Thoracic aorta (tissue), 2 donors: ENCODE measurements at regions not wholly inside any gene's neighbourhood (a gene's known extent, or its start where the extent isn't known, plus 50 kb on each side); places are given as distances from the start of the nearest gene placed in this dataset.

Source experiments
- ATAC-seq: fragments of 150-250 bp; one replicate; pipeline ENCODE4 v1.8.0; 2017; ENCODE audit warnings: low read depth; ENCODE audit not compliant: insufficient number of reproducible peaks, low FRiP score
- DNase-seq: peaks from one replicate; pipeline ENCODE4 v3.0.0-alpha.2; 2020; ENCODE audit warnings: low spot score
- H3K27ac ChIP-seq, 2 donors: fragments of 200-600 bp; sonication (generic); 1 replicate in 1 of 2; 2 replicates in 1 of 2; pipeline ENCODE4 v1.5.1; 2016; ENCODE audit warnings: mild to moderate bottlenecking in 2 of 2, moderate library complexity in 2 of 2
- H3K27me3 ChIP-seq: fragments of 200-600 bp; sonication (generic); replicated peaks from 2 replicates; pipeline ENCODE4 v1.6.0; 2016; ENCODE audit warnings: mild to moderate bottlenecking; ENCODE audit not compliant: insufficient read depth
- H3K36me3 ChIP-seq: fragments of 200-600 bp; sonication (generic); one replicate; pipeline ENCODE4 v1.5.1; 2016
- H3K4me1 ChIP-seq, 2 donors: fragments of 200-600 bp; sonication (generic); 1 replicate in 1 of 2; 2 replicates in 1 of 2; pipeline versions ENCODE4 v1.5.1 to v1.6.0; 2016; ENCODE audit warnings: low read depth in 2 of 2, mild to moderate bottlenecking in 1 of 2; ENCODE audit not compliant: control insufficient read depth in 1 of 2
- H3K4me3 ChIP-seq: fragments of 200-600 bp; sonication (generic); 2 replicates; pipeline ENCODE4 v1.5.1; 2016; ENCODE audit warnings: mild to moderate bottlenecking
- H3K9me3 ChIP-seq: fragments of 200-600 bp; sonication (generic); 2 replicates; pipeline ENCODE4 v1.5.1; 2016
- TF ChIP-seq, protein P1 (sequence below): fragments of 200-600 bp; sonication (generic); IDR thresholded peaks from one replicate; pipeline ENCODE4 v1.5.1; 2019; ENCODE audit warnings: antibody characterized with exemption

DNA sequence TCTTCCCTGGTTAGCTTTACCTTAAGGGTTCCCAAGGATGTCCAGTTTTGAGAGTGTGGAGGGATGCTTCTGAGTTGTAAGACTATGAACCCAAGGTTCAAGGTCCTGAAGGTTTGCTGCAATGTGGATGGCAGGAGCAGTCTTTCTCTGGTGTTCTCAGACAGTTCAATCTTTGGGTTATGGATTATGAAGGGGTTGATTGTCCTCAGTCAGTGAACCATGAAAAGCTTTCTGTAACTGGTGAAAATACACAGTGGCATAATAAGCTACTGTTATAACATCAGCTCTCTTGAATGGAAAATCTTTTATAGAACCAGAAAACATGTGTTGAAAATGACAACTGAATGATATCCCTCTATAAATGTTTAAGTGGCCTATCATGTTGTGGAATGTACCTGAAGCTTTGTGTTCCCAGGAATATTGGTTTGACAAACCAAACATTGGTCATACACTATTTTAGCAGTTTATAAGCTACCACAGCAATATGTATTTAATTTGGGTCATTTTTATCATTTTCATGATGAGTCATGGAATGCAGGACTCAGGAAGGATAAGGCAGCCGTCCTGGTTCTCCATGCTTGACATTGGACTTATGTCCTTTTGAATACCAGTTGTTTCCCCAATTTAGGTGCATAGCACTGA lies 1041.8 kb upstream of the ARRDC3 start:
- H3K4me3 ChIP-seq = no peak overlapping the region
- TF ChIP-seq, protein P1, sequence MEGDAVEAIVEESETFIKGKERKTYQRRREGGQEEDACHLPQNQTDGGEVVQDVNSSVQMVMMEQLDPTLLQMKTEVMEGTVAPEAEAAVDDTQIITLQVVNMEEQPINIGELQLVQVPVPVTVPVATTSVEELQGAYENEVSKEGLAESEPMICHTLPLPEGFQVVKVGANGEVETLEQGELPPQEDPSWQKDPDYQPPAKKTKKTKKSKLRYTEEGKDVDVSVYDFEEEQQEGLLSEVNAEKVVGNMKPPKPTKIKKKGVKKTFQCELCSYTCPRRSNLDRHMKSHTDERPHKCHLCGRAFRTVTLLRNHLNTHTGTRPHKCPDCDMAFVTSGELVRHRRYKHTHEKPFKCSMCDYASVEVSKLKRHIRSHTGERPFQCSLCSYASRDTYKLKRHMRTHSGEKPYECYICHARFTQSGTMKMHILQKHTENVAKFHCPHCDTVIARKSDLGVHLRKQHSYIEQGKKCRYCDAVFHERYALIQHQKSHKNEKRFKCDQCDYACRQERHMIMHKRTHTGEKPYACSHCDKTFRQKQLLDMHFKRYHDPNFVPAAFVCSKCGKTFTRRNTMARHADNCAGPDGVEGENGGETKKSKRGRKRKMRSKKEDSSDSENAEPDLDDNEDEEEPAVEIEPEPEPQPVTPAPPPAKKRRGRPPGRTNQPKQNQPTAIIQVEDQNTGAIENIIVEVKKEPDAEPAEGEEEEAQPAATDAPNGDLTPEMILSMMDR = no peak
- no peak for DNase-seq
- H3K27ac ChIP-seq = no peak overlapping the region
- no peaks in the 10 kb centered on the region for H3K27me3 ChIP-seq
- H3K4me1 ChIP-seq = no peaks in the 10 kb centered on the region
- no peak for ATAC-seq
- no peaks in the 10 kb centered on the region for H3K36me3 ChIP-seq
- H3K9me3 ChIP-seq = no peaks in the 10 kb centered on the region

- Histone ChIP-seq H3K36me3 (no peaks in the 10 kb centered on the region), H3K4me3 (no peak overlapping the region), H3K9me3 (no peaks in the 10 kb centered on the region), H3K27me3 (no peaks in the 10 kb centered on the region), H3K4me1 (no peaks in the 10 kb centered on the region), H3K27ac (no peak overlapping the region)
- ATAC-seq (no peak), DNase-seq (no peak)
- TF ChIP-seq, protein P1 = no peak
Observed at GRCh38 chr5:92421942-92422341, 1038.8 kb upstream of the ARRDC3 start.

GRCh38 chr5:92421196-92421595 lies 1038.1 kb upstream of the ARRDC3 start:
- no peak for DNase-seq
- ATAC-seq = no peak

DNA sequence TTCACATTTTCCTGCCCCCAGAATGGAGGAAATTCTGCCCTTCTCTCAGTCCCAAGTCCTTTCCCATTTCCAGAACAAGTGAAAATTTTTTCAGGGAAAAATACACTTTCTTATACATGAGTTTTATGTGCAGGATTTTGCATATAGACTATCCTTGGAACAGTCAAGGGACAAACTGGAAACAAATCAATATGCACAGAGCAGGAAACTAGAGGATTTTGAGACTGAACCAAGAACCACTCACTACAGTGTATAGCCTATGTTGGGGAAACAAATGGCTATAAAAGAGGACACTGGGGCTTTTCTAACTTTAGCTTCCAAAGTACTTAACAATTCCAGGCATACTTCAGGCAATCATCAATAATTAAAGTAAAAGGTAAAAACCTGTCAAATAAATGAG lies 1036.1 kb upstream of the ARRDC3 start:
- ATAC-seq = no peak
- Histone ChIP-seq H3K27ac (no peak overlapping the region), H3K9me3 (no peaks in the 10 kb centered on the region), H3K4me3 (no peak overlapping the region), H3K4me1 (no peaks in the 10 kb centered on the region), H3K36me3 (no peaks in the 10 kb centered on the region), H3K27me3 (no peaks in the 10 kb centered on the region)
- DNase-seq = no peak
- TF ChIP-seq, protein P1 = no peak

More at GRCh38 chr5:92421196-92421595, 1038.1 kb upstream of the ARRDC3 start:
- Histone ChIP-seq H3K36me3 (no peaks in the 10 kb centered on the region), H3K27ac (no peak overlapping the region), H3K9me3 (no peaks in the 10 kb centered on the region), H3K27me3 (no peaks in the 10 kb centered on the region), H3K4me1 (no peaks in the 10 kb centered on the region), H3K4me3 (no peak overlapping the region)
- TF ChIP-seq, protein P1 = no peak

DNA sequence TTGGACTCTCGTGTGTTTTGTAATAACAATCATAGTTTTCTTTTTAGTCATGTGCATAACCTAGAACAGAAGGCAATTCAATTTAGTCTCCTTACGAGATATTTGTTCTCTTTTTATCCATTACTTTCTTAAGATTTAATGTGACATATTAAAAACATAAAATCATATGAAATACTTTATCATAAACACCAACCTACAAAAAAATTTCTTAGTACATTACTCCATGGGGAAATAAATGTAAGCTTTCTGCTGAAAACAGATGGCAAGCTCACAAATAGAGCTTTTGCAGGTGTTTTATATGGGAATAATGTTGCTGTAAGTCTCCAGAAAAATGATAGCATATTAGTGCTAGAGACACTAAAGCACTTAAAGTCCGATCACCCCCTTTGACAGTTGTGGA lies 1035.2 kb upstream of the ARRDC3 start:
- Histone ChIP-seq H3K27ac (no peak overlapping the region), H3K4me1 (no peaks in the 10 kb centered on the region), H3K27me3 (no peaks in the 10 kb centered on the region), H3K36me3 (no peaks in the 10 kb centered on the region), H3K4me3 (no peak overlapping the region), H3K9me3 (no peaks in the 10 kb centered on the region)
- no peak for ATAC-seq
- DNase-seq = no peak
- TF ChIP-seq, protein P1 = no peak
